Fibroblast of mammary gland (primary cell): ENCODE measurements at regions not wholly inside any gene's neighbourhood (a gene's known extent, or its start where the extent isn't known, plus 50 kb on each side); places are given as distances from the start of the nearest gene placed in this dataset.

Experiments
- DNase-seq: peaks from one replicate; pipeline ENCODE4 v3.0.0-alpha.2; 2010; ENCODE audit warnings: low read depth
- H3K4me3 ChIP-seq: 2 replicates; pipeline ENCODE4 v1.5.1; 2011; ENCODE audit warnings: low read depth, mild to moderate bottlenecking, low read length, moderate library complexity; ENCODE audit not compliant: control insufficient read depth
- TF ChIP-seq, protein P1 (sequence below): conservative IDR thresholded peaks from 2 replicates; pipeline ENCODE4 v1.5.1; 2011; ENCODE audit warnings: low read depth, low read length, inconsistent platforms; ENCODE audit not compliant: control insufficient read depth, insufficient read depth

DNA sequence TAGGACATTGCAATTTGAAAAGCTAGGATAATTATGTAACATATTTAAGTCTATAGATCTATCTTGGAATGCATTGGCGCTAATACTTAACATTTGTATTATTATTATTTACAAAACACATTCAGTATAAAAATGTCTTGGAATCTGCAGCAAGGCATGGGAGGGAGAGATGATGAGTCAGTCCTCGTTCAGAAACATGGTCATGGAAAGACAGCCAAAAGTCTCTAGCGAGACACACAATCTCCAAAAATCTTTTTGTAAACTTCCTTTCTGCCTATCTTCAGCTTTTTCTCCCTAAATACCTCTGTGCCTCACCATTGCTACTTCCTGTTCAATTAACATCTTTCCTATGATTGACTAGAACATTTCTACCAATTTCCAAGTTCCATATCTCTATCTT, 188.4 kb upstream of the CACNA2D1 start:
- peak; percentile 40 for DNase-seq

DNA sequence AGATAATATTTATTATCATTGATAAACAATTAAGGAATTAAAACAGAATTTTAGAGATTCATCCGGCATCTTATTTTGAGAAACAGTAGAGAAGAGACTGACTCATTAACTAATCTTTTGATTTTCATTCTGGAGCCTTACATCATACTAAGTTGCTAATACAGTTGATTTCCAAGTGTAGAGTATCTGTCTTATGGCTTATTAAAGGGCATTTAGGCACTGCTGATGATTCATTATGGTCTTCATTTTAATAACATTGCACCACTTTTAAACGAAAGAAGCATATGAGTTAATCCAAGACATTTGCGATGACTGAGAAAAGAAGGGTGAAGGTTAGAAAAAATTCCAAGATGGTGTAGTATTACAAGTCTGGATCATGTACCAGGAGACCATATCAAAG, 186.0 kb upstream of the CACNA2D1 start:
- no peak overlapping the region for H3K4me3 ChIP-seq
- DNase-seq: peak; percentile 66
- TF ChIP-seq, protein P1, sequence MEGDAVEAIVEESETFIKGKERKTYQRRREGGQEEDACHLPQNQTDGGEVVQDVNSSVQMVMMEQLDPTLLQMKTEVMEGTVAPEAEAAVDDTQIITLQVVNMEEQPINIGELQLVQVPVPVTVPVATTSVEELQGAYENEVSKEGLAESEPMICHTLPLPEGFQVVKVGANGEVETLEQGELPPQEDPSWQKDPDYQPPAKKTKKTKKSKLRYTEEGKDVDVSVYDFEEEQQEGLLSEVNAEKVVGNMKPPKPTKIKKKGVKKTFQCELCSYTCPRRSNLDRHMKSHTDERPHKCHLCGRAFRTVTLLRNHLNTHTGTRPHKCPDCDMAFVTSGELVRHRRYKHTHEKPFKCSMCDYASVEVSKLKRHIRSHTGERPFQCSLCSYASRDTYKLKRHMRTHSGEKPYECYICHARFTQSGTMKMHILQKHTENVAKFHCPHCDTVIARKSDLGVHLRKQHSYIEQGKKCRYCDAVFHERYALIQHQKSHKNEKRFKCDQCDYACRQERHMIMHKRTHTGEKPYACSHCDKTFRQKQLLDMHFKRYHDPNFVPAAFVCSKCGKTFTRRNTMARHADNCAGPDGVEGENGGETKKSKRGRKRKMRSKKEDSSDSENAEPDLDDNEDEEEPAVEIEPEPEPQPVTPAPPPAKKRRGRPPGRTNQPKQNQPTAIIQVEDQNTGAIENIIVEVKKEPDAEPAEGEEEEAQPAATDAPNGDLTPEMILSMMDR: no peak

More for the DNA sequence above, 188.4 kb upstream of the CACNA2D1 start:
- TF ChIP-seq, protein P1: no peak
- H3K4me3 ChIP-seq: no peak overlapping the region

DNA sequence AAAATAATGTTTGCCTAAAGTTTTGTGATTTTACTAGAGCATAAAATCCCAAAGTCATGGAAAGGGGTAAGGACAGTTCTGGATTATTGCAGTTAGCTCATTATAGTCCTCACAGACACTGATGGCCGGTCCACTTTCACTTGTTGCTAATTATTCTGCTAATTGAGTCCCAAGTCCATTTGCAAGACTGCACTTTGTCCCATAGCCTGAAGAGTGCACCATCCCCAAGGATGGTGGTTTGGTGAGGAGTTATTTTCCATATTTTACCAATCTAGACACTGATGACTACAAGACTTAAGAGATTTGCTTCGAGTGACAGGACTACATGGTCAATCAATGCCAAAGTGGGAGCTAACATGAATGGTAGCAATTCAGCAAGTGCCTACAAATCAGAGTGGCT, 181.8 kb upstream of the CACNA2D1 start:
- DNase-seq: peak; percentile 2
- H3K4me3 ChIP-seq: no peak overlapping the region
- TF ChIP-seq, protein P1: peak; percentile 11

DNA sequence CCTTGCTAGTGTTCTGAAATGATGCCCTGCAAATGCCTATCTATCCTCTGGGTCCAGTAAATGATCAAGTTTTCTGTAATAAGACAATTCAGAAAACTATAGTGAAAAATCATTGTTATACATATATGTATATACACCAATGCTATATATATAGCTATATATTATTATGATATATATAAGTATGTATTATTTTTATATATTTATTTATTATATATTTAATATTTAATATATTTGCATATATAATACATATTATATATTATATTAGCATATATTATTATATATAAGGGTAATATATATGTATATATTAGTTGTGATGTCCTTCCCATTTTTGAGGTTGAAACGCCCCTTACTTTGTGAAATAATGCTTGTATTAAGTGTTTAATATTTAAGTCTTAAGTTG, 181.4 kb upstream of the CACNA2D1 start:
- TF ChIP-seq, protein P1: no peak
- H3K4me3 ChIP-seq: no peak overlapping the region
- no peak for DNase-seq

DNA sequence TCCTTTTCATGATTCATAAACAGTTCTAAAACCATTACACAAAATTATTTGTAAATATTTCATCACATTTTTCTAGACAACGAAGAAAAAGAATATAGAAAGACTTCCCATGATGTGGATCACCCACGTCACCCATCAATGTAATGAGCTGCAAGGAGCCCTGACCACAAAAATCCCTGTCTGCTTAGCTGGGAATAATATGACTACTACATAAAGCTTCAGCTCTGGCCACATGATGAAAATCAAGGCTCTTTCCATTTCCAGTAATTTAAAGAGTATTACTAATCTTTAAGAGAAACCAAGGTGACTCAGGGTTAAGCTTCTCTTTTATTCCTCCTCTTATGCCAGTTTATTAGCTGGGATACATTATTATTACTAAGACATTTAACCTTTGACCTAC, 180.8 kb upstream of the CACNA2D1 start:
- peak; percentile 97 for DNase-seq
- no peak overlapping the region for H3K4me3 ChIP-seq
- TF ChIP-seq, protein P1: no peak

DNA sequence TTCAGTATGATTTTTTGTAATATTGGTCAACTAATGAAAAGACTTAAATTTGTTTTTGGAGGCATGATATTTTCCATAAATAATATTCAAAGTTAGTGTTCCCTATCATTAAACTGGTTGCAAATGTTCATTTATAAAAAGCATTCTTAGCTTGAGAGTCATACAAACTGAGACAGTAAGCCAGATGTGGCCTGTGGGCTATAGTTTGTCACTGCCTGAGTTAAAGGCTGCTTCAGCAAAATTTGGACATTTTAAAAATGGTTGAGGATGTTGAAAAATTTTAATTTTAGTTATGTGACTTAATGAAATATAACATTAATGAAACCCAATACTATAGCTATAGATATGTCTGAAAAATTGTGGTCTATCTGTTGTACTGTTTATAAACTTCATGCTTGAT, 180.2 kb upstream of the CACNA2D1 start:
- H3K4me3 ChIP-seq: no peak overlapping the region
- peak; percentile 59 for DNase-seq
- TF ChIP-seq, protein P1: no peak

DNA sequence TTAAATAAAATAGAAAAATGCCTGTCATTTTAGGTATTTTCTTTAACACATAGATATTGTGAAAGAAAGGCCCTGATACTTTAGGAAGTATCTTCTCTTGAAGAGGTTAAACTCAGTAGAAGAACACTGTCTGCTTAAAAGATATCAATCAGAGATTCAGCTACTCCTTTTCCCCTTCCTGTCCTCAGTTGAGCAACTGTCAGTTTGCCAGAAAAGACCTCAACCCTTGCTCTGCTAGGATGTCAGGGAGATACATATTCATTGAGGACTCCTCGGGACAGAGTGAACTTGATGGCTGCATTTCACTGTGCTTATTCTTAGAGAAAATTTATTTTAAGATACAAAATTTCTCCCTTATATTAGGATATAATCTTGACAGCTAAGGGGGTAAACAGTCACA, 173.6 kb upstream of the CACNA2D1 start:
- no peak overlapping the region for H3K4me3 ChIP-seq
- no peak for DNase-seq
- TF ChIP-seq, protein P1: no peak
